Endothelial cell of umbilical vein (primary cell): ENCODE measurements at regions not wholly inside any gene's neighbourhood (a gene's known extent, or its start where the extent isn't known, plus 50 kb on each side); places are given as distances from the start of the nearest gene placed in this dataset.

Experiments used
- BruUV-seq: library from RNA; stranded (reverse); fragments of 400-500 nt; replicated peaks from 2 replicates; lab custom pipeline; 2021; lab: Mats Ljungman, UMichigan
- CTCF ChIA-PET: fragments of 300-600, 350-600 bp; sonication (Branson Sonifier 250); formaldehyde crosslinking; loops from one replicate; lab custom pipeline; 2021; ENCODE audit warnings: antibody characterized with exemption, inconsistent platforms; lab: Charles Lee
- POLR2A ChIA-PET: fragments of 300-600, 350-600 bp; sonication (Branson Sonifier 250); formaldehyde crosslinking; loops from one replicate; lab custom pipeline; 2021; ENCODE audit warnings: antibody characterized with exemption, inconsistent platforms; lab: Charles Lee
- DNase-seq: peaks from one replicate; pipeline ENCODE4 v3.0.0-alpha.2; 2011; ENCODE audit warnings: low read depth, low spot score
- FAIRE-seq: peaks from 2 replicates; lab custom pipeline; 2011; peaks lifted over from hg19 to GRCh38; lab: Jason Lieb, UNC
- H2AFZ ChIP-seq: 2 replicates; pipeline ENCODE4 v1.6.0; 2012; ENCODE audit warnings: low read depth, low read length, control low read depth, inconsistent platforms
- H3K27ac ChIP-seq: 2 replicates; pipeline ENCODE4 v1.5.1; 2011; ENCODE audit warnings: low read depth, mild to moderate bottlenecking, control low read depth, low read length, moderate library complexity; ENCODE audit not compliant: insufficient read depth
- H3K27me3 ChIP-seq, 2 experiments: 2 replicates each; pipeline versions ENCODE4 v1.6.0 to v1.6.1; 2011; ENCODE audit warnings: low read length in 2 of 2, mixed read lengths in 1 of 2; ENCODE audit not compliant: control insufficient read depth in 2 of 2, insufficient read depth in 2 of 2
- H3K36me3 ChIP-seq, 2 experiments: 2 replicates in 1 of 2; 3 replicates in 1 of 2; pipeline ENCODE4 v1.5.1; 2011; ENCODE audit warnings: low read length in 2 of 2, mild to moderate bottlenecking in 1 of 2, moderate library complexity in 1 of 2; ENCODE audit not compliant: control insufficient read depth in 2 of 2, insufficient read depth in 2 of 2; ENCODE audit errors: extremely low read depth in 1 of 2
- H3K4me1 ChIP-seq: 3 replicates; pipeline ENCODE4 v1.5.1; 2011; ENCODE audit warnings: mild to moderate bottlenecking, low read length; ENCODE audit not compliant: control insufficient read depth, insufficient read depth; ENCODE audit errors: extremely low read depth
- H3K4me2 ChIP-seq: 2 replicates; pipeline ENCODE4 v1.6.1; 2011; ENCODE audit warnings: low read length, control low read depth, mixed read lengths; ENCODE audit not compliant: insufficient read depth
- H3K4me3 ChIP-seq, 3 experiments: fragments of 200-600 bp in 1 of 3; sonication (generic), shearing (Covaris generic) in 1 of 3; replicated peaks in 1 of 3; 2 replicates each; pipeline ENCODE4 v1.5.1; 2011 to 2016; ENCODE audit warnings: control low read depth in 3 of 3, low read length in 3 of 3, mild to moderate bottlenecking in 2 of 3, inconsistent platforms in 1 of 3, low read depth in 1 of 3, moderate library complexity in 1 of 3; ENCODE audit not compliant: insufficient read depth in 1 of 3
- H3K79me2 ChIP-seq: 2 replicates; pipeline ENCODE4 v1.6.0; 2012; ENCODE audit warnings: low read length, inconsistent platforms; ENCODE audit not compliant: control insufficient read depth, insufficient read depth
- H3K9ac ChIP-seq: replicated peaks from 2 replicates; pipeline ENCODE3; 2011; ENCODE audit warnings: low read length, control low read depth; ENCODE audit not compliant: insufficient read depth; ENCODE audit errors: extremely low read depth
- H3K9me1 ChIP-seq: replicated peaks from 3 replicates; pipeline ENCODE4 v1.6.0; 2011; ENCODE audit warnings: mild to moderate bottlenecking, low read length; ENCODE audit not compliant: control insufficient read depth, insufficient read depth; ENCODE audit errors: extremely low read depth
- H3K9me3 ChIP-seq: replicated peaks from 2 replicates; pipeline ENCODE4 v1.5.1; 2012; ENCODE audit warnings: low read length, inconsistent platforms; ENCODE audit not compliant: control insufficient read depth, insufficient read depth
- H4K20me1 ChIP-seq: replicated peaks from 2 replicates; pipeline ENCODE3; 2011; ENCODE audit warnings: mild to moderate bottlenecking, low read length; ENCODE audit not compliant: control insufficient read depth, insufficient read depth; ENCODE audit errors: extremely low read depth
- FOS ChIP-seq: IDR thresholded peaks from 2 replicates; pipeline ENCODE4 v1.6.1; 2011; ENCODE audit warnings: mild to moderate bottlenecking, low read length, moderate library complexity, borderline replicate concordance; ENCODE audit not compliant: insufficient read depth
- JUN ChIP-seq: IDR thresholded peaks from 2 replicates; pipeline ENCODE4 v1.6.1; 2011; ENCODE audit warnings: borderline replicate concordance, low read depth; ENCODE audit not compliant: insufficient read length, insufficient read depth
- MAX ChIP-seq: IDR thresholded peaks from 2 replicates; pipeline ENCODE4 v1.6.1; 2011; ENCODE audit not compliant: insufficient read depth, insufficient read length
- POLR2A ChIP-seq: IDR thresholded peaks from 2 replicates; pipeline ENCODE4 v1.6.1; 2012; ENCODE audit warnings: low read depth, mild to moderate bottlenecking, control low read depth, low read length
- POLR2AphosphoS5 ChIP-seq: IDR thresholded peaks from 2 replicates; pipeline ENCODE4 v1.6.1; 2012; ENCODE audit warnings: low read depth, mild to moderate bottlenecking, control low read depth, low read length, moderate library complexity; ENCODE audit not compliant: insufficient read depth
- dilution Hi-C: fragments of 300-500 bp; cut with MboI; formaldehyde crosslinking; loops from one replicate; pipeline ENCODE4 v1.15.0; 2019; ENCODE audit warnings: low sequenced_read_pairs; ENCODE audit not compliant: extremely low pct_ligation_motif_present
- intact Hi-C: fragments of 100-400 bp; cut with micrococcal nuclease; formaldehyde crosslinking; loops from one replicate; pipeline ENCODE4 v1.10.0; 2022
- TF ChIP-seq, protein P1 (sequence below), 2 donors: IDR thresholded peaks; 1 replicate in 1 of 2; 2 replicates in 1 of 2; pipeline ENCODE4 v1.5.1; 2011; ENCODE audit warnings: low read length in 2 of 2, mild to moderate bottlenecking in 2 of 2, moderate library complexity in 2 of 2, control low read depth in 1 of 2, inconsistent platforms in 1 of 2, low read depth in 1 of 2; ENCODE audit not compliant: insufficient read depth in 1 of 2; ENCODE audit errors: extremely low read depth in 1 of 2

- Histone ChIP-seq H3K9me3 (no peaks in the 10 kb centered on the region), H3K9ac (no peak overlapping the region), H3K4me3 (no peak overlapping the region), H3K9me1 (no peaks in the 10 kb centered on the region), H3K79me2 (no peaks in the 10 kb centered on the region), H3K4me2 (no peak overlapping the region), H3K27ac (no peak overlapping the region), H3K4me1 (no peaks in the 10 kb centered on the region), H3K36me3 (no peaks in the 10 kb centered on the region), H2AFZ (no peak overlapping the region), H3K27me3 (no peaks in the 10 kb centered on the region), H4K20me1 (no peaks in the 10 kb centered on the region)
- FAIRE-seq (no peak), DNase-seq (no peak)
- BruUV-seq: no TSS peak
- POLR2A ChIA-PET: no interaction called here
- no peak for TF ChIP-seq POLR2AphosphoS5
- no peak for TF ChIP-seq FOS
- no peak for TF ChIP-seq MAX
- intact Hi-C loops (no loop called here), dilution Hi-C loops (no loop called here)
- CTCF ChIA-PET: interaction anchor here (1.7 to 5.1 kb wide), 8 partner anchors 11 to 276 kb away, joined by 5 to 55 read pairs (median 24); no protein-coding TSS in a partner anchor
These were observed 71.0 kb upstream of the TAF1B start for GRCh38 chr2:9772035-9772998.

- BruUV-seq: no TSS peak
- Histone ChIP-seq H3K36me3 (no peaks in the 10 kb centered on the region), H4K20me1 (no peaks in the 10 kb centered on the region), H3K9me1 (no peaks in the 10 kb centered on the region), H2AFZ (no peak overlapping the region), H3K27me3 (no peaks in the 10 kb centered on the region), H3K4me3 (no peak overlapping the region), H3K9me3 (no peaks in the 10 kb centered on the region), H3K4me1 (no peaks in the 10 kb centered on the region), H3K27ac (no peak overlapping the region), H3K4me2 (no peak overlapping the region), H3K9ac (no peak overlapping the region), H3K79me2 (no peaks in the 10 kb centered on the region)
- intact Hi-C loops (no loop called here), dilution Hi-C loops (no loop called here)
- DNase-seq (no peak), FAIRE-seq (no peak)
- TF ChIP-seq MAX (no peak), JUN (no peak), POLR2AphosphoS5 (no peak), POLR2A (no peak)
- TF ChIP-seq, protein P1, sequence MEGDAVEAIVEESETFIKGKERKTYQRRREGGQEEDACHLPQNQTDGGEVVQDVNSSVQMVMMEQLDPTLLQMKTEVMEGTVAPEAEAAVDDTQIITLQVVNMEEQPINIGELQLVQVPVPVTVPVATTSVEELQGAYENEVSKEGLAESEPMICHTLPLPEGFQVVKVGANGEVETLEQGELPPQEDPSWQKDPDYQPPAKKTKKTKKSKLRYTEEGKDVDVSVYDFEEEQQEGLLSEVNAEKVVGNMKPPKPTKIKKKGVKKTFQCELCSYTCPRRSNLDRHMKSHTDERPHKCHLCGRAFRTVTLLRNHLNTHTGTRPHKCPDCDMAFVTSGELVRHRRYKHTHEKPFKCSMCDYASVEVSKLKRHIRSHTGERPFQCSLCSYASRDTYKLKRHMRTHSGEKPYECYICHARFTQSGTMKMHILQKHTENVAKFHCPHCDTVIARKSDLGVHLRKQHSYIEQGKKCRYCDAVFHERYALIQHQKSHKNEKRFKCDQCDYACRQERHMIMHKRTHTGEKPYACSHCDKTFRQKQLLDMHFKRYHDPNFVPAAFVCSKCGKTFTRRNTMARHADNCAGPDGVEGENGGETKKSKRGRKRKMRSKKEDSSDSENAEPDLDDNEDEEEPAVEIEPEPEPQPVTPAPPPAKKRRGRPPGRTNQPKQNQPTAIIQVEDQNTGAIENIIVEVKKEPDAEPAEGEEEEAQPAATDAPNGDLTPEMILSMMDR (IDR thresholded peaks at IDR 0.05; ENCODE audit: extremely low read depth in 1 of 2, insufficient read depth in 1 of 2, low read depth in 1 of 2, low read length in 2 of 2): no peak
- POLR2A ChIA-PET: no interaction called here
- CTCF ChIA-PET: interaction anchor here (5.0 to 5.1 kb wide), 2 partner anchors 27 to 275 kb away, joined by 46 to 55 read pairs; no protein-coding TSS in a partner anchor
These were observed 70.0 kb upstream of the TAF1B start for GRCh38 chr2:9772999-9773902.
